ENCODE measurements at regions not wholly inside any gene's neighbourhood (a gene's known extent, or its start where the extent isn't known, plus 50 kb on each side); places are given as distances from the start of the nearest gene placed in this dataset.
"Not testable (repeated sequence)": the region's sequence is repeated elsewhere in the genome, so short reads cannot be mapped to it uniquely, and the experiment has no call there.

- TF ChIP-seq, protein P1, sequence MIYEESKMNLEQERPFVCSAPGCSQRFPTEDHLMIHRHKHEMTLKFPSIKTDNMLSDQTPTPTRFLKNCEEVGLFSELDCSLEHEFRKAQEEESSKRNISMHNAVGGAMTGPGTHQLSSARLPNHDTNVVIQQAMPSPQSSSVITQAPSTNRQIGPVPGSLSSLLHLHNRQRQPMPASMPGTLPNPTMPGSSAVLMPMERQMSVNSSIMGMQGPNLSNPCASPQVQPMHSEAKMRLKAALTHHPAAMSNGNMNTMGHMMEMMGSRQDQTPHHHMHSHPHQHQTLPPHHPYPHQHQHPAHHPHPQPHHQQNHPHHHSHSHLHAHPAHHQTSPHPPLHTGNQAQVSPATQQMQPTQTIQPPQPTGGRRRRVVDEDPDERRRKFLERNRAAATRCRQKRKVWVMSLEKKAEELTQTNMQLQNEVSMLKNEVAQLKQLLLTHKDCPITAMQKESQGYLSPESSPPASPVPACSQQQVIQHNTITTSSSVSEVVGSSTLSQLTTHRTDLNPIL (CRISPR knock-in tag; IDR thresholded peaks at IDR 0.05; ENCODE audit: low read depth) = not testable (repeated sequence)
- TF ChIP-seq, protein P2, sequence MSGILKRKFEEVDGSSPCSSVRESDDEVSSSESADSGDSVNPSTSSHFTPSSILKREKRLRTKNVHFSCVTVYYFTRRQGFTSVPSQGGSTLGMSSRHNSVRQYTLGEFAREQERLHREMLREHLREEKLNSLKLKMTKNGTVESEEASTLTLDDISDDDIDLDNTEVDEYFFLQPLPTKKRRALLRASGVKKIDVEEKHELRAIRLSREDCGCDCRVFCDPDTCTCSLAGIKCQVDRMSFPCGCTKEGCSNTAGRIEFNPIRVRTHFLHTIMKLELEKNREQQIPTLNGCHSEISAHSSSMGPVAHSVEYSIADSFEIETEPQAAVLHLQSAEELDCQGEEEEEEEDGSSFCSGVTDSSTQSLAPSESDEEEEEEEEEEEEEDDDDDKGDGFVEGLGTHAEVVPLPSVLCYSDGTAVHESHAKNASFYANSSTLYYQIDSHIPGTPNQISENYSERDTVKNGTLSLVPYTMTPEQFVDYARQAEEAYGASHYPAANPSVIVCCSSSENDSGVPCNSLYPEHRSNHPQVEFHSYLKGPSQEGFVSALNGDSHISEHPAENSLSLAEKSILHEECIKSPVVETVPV (CRISPR knock-in tag; IDR thresholded peaks at IDR 0.05) = not testable (repeated sequence)
- TF ChIP-seq ZNF8 (CRISPR knock-in tag; IDR thresholded peaks at IDR 0.05); ZFP3 (CRISPR knock-in tag; IDR thresholded peaks at IDR 0.05); TOX (CRISPR knock-in tag; IDR thresholded peaks at IDR 0.05; ENCODE audit: borderline replicate concordance); ISL1 (CRISPR knock-in tag; IDR thresholded peaks at IDR 0.05); ZFP30 (CRISPR knock-in tag; IDR thresholded peaks at IDR 0.05); RARB (CRISPR knock-in tag; IDR thresholded peaks at IDR 0.05); TCF4 (CRISPR knock-in tag; IDR thresholded peaks at IDR 0.05; ENCODE audit: borderline replicate concordance); SNAI2 (CRISPR knock-in tag; IDR thresholded peaks at IDR 0.05): not testable (repeated sequence)
Measured at GRCh38 chr22:11305179-11305578, 4222.8 kb upstream of the OR11H1 start.

All from SK-N-SH treated with all-trans-retinoic acid at 6 μM for 48 hours (cell line).